CD4-positive, alpha-beta T cell (primary cell): ENCODE measurements at regions not wholly inside any gene's neighbourhood (a gene's known extent, or its start where the extent isn't known, plus 50 kb on each side); places are given as distances from the start of the nearest gene placed in this dataset.

Experiments used
- ATAC-seq: fragments of 200-7000 bp; cut with Tn5 transposase; one replicate; pipeline ENCODE4 v1.10.0; 2022; ENCODE audit warnings: mild to moderate bottlenecking; ENCODE audit not compliant: poor library complexity
- CTCF ChIA-PET: fragments of 350-600 bp; sonication (Branson Sonifier 250); formaldehyde crosslinking; loops from one replicate; lab custom pipeline; 2021; ENCODE audit warnings: antibody characterized with exemption, inconsistent platforms; lab: Charles Lee
- POLR2A ChIA-PET: fragments of 350-600 bp; sonication (Branson Sonifier 250); formaldehyde crosslinking; loops from one replicate; lab custom pipeline; 2021; ENCODE audit warnings: antibody characterized with exemption, inconsistent platforms; lab: Charles Lee
- DNase-seq, 14 experiments: peaks; one replicate each; pipeline ENCODE4 v3.0.0-alpha.2; 2013 to 2020; ENCODE audit warnings: mixed read lengths in 2 of 14
- H3K27ac ChIP-seq, 2 donors: one replicate each; pipeline versions ENCODE4 v1.5.1 to v1.7.0; 2013; ENCODE audit warnings: low read length in 2 of 2, low read depth in 1 of 2, mild to moderate bottlenecking in 1 of 2
- H3K27me3 ChIP-seq, 2 experiments: 1 replicate in 1 of 2; 2 replicates in 1 of 2; pipeline versions ENCODE4 v1.6.1 to v1.7.0; 2013; ENCODE audit warnings: low read length in 2 of 2, control low read depth in 1 of 2, mild to moderate bottlenecking in 1 of 2, moderate library complexity in 1 of 2; ENCODE audit not compliant: insufficient read depth in 2 of 2, control insufficient read depth in 1 of 2
- H3K36me3 ChIP-seq: one replicate; pipeline ENCODE4 v1.6.1; 2013; ENCODE audit warnings: low read length, control low read depth; ENCODE audit not compliant: insufficient read depth
- H3K4me1 ChIP-seq: one replicate; pipeline ENCODE4 v1.6.1; 2013; ENCODE audit warnings: low read length, control low read depth; ENCODE audit not compliant: insufficient read depth
- H3K4me3 ChIP-seq: one replicate; pipeline ENCODE4 v1.5.1; 2013; ENCODE audit warnings: mild to moderate bottlenecking, low read length, moderate library complexity
- H3K9me3 ChIP-seq, 2 experiments: 1 replicate in 1 of 2; 2 replicates in 1 of 2; pipeline versions ENCODE4 v1.6.1 to v1.7.0; 2013; ENCODE audit warnings: low read length in 2 of 2, mild to moderate bottlenecking in 2 of 2, control low read depth in 1 of 2, moderate library complexity in 1 of 2; ENCODE audit not compliant: control insufficient read depth in 1 of 2, insufficient read depth in 1 of 2
- H3K27ac Mint-ChIP-seq: one replicate; pipeline ENCODE4 v1.8.0; 2020; ENCODE audit warnings: mixed read lengths
- H3K27me3 Mint-ChIP-seq: one replicate; pipeline ENCODE4 v1.8.0; 2021; ENCODE audit warnings: mixed read lengths
- H3K36me3 Mint-ChIP-seq: one replicate; pipeline ENCODE4 v1.8.0; 2021; ENCODE audit warnings: low read depth, mixed read lengths
- H3K4me1 Mint-ChIP-seq: one replicate; pipeline ENCODE4 v1.8.0; 2021; ENCODE audit warnings: low read depth, mixed read lengths
- H3K4me3 Mint-ChIP-seq: one replicate; pipeline ENCODE4 v1.8.0; 2020; ENCODE audit warnings: mild to moderate bottlenecking, mixed read lengths
- H3K9me3 Mint-ChIP-seq: one replicate; pipeline ENCODE4 v1.8.0; 2020; ENCODE audit warnings: mixed read lengths
- CTCF ChIP-seq: fragments of 200-600 bp; IDR thresholded peaks from one replicate; pipeline ENCODE4 v1.8.0; 2022; ENCODE audit warnings: antibody characterized with exemption, mild to moderate bottlenecking
- intact Hi-C, 2 experiments: fragments of 100-400 bp; cut with DNase I in 1 of 2; cut with micrococcal nuclease in 1 of 2; formaldehyde crosslinking; loops; one replicate each; pipeline versions ENCODE4 v1.15.1 to v1.9.0; 2023 to 2025; cut with DNase I, micrococcal nuclease

GRCh38 chr11:90329043-90329442 is 106.2 kb upstream of the CHORDC1 start:
- H3K36me3 Mint-ChIP-seq, result no peaks in the 10 kb centered on the region
- ChIA-PET CTCF (no interaction called here), POLR2A (no interaction called here)

GRCh38 chr11:90326647-90327046 is 103.8 kb upstream of the CHORDC1 start:
- POLR2A ChIA-PET, result no interaction called here
- no peaks in the 10 kb centered on the region for H3K36me3 ChIP-seq
- Mint-ChIP-seq H3K4me3 (no peak overlapping the region), H3K36me3 (no peaks in the 10 kb centered on the region), H3K27me3 (peaks cover 10% of the 10 kb centered on the region), H3K9me3 (no peaks in the 10 kb centered on the region), H3K27ac (no peak overlapping the region), H3K4me1 (no peaks in the 10 kb centered on the region)
- CTCF ChIA-PET, result no interaction called here
- TF ChIP-seq CTCF, result no peak
- ATAC-seq, result no peak
- H3K9me3 ChIP-seq, result no peaks in the 10 kb centered on the region
- DNase-seq, result no peak
- no peaks in the 10 kb centered on the region for H3K4me1 ChIP-seq
- intact Hi-C loops, result no loop called here
- no peak overlapping the region for H3K4me3 ChIP-seq
- H3K27ac ChIP-seq, result no peak overlapping the region
- peaks cover 0 to 4% of the 10 kb centered on the region in 2 experiments for H3K27me3 ChIP-seq

More at GRCh38 chr11:90329043-90329442, 106.2 kb upstream of the CHORDC1 start:
- Mint-ChIP-seq H3K27me3 (peaks cover under 1% of the 10 kb centered on the region), H3K4me1 (no peaks in the 10 kb centered on the region), H3K9me3 (no peaks in the 10 kb centered on the region), H3K27ac (no peak overlapping the region), H3K4me3 (no peak overlapping the region)
- Histone ChIP-seq H3K27me3 (no peaks in the 10 kb centered on the region), H3K36me3 (no peaks in the 10 kb centered on the region), H3K4me3 (no peak overlapping the region), H3K27ac (no peak overlapping the region), H3K4me1 (no peaks in the 10 kb centered on the region), H3K9me3 (no peaks in the 10 kb centered on the region)
- intact Hi-C loops, result no loop called here
- TF ChIP-seq CTCF, result no peak
- ATAC-seq (no peak), DNase-seq (no peak)

GRCh38 chr11:90323289-90323688 is 100.4 kb upstream of the CHORDC1 start:
- H3K27ac Mint-ChIP-seq, result no peak overlapping the region
- peaks cover 10% of the 10 kb centered on the region for H3K27me3 Mint-ChIP-seq
- no peaks in the 10 kb centered on the region for H3K36me3 Mint-ChIP-seq
- DNase-seq (no peak), ATAC-seq (no peak)
- H3K27ac ChIP-seq, result no peak overlapping the region
- CTCF ChIA-PET, result no interaction called here
- peaks cover 0 to 4% of the 10 kb centered on the region in 2 experiments for H3K27me3 ChIP-seq
- no peak for TF ChIP-seq CTCF
- H3K36me3 ChIP-seq, result no peaks in the 10 kb centered on the region
- no peaks in the 10 kb centered on the region for H3K4me1 ChIP-seq
- intact Hi-C loops, result no loop called here
- no peaks in the 10 kb centered on the region for H3K4me1 Mint-ChIP-seq
- peaks cover 3% of the 10 kb centered on the region for H3K9me3 Mint-ChIP-seq
- no peak overlapping the region for H3K4me3 ChIP-seq
- H3K4me3 Mint-ChIP-seq, result no peak overlapping the region
- POLR2A ChIA-PET, result no interaction called here
- peaks cover 0 to 9% of the 10 kb centered on the region in 2 experiments for H3K9me3 ChIP-seq
